DOHH2 (cell line): ENCODE measurements at regions not wholly inside any gene's neighbourhood (a gene's known extent, or its start where the extent isn't known, plus 50 kb on each side); places are given as distances from the start of the nearest gene placed in this dataset.

ENCODE experiments used
- EZH2phosphoT487 ChIP-seq: fragments of 200-600 bp; sonication (generic); IDR thresholded peaks from 2 replicates; pipeline ENCODE4 v1.6.1; 2017; ENCODE audit warnings: borderline replicate concordance, mild to moderate bottlenecking, antibody characterized with exemption, low read length, moderate library complexity, mixed read lengths
- TF ChIP-seq, protein P1 (sequence below): fragments of 200-600 bp; sonication (generic); IDR thresholded peaks from one replicate; pipeline ENCODE4 v1.5.1; 2014; ENCODE audit warnings: antibody characterized with exemption, mild to moderate bottlenecking, low read depth, low read length; ENCODE audit not compliant: poor library complexity, severe bottlenecking

DNA sequence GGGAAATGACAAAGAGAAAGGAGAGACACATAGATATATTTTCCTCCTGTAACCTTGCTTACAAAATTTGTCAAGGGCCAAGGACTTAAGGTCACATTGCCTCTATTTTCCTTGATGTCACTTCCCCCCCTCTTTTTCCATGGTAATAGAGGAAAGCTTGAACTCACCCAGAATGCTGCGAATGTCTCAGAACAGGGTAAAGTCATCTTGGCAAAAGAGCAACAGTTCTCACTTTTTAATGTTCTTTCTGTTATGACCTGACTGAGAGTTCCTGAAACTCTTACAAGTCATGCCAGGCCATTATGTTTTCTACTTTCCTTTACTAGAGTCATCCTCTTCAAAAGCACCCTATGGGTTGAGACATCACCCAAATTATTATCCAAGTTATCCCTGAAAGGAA is 50.7 kb upstream of the PRDM5 start:
- TF ChIP-seq, protein P1, sequence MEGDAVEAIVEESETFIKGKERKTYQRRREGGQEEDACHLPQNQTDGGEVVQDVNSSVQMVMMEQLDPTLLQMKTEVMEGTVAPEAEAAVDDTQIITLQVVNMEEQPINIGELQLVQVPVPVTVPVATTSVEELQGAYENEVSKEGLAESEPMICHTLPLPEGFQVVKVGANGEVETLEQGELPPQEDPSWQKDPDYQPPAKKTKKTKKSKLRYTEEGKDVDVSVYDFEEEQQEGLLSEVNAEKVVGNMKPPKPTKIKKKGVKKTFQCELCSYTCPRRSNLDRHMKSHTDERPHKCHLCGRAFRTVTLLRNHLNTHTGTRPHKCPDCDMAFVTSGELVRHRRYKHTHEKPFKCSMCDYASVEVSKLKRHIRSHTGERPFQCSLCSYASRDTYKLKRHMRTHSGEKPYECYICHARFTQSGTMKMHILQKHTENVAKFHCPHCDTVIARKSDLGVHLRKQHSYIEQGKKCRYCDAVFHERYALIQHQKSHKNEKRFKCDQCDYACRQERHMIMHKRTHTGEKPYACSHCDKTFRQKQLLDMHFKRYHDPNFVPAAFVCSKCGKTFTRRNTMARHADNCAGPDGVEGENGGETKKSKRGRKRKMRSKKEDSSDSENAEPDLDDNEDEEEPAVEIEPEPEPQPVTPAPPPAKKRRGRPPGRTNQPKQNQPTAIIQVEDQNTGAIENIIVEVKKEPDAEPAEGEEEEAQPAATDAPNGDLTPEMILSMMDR: no peak
- TF ChIP-seq EZH2phosphoT487: no peak
